IPS DF 6.9 (cell line): ENCODE measurements at regions not wholly inside any gene's neighbourhood (a gene's known extent, or its start where the extent isn't known, plus 50 kb on each side); places are given as distances from the start of the nearest gene placed in this dataset.

ENCODE experiments used
- DNase-seq: peaks from one replicate; pipeline ENCODE4 v3.0.0-alpha.2; 2013; ENCODE audit warnings: low read depth, low spot score
- H3K27ac ChIP-seq: one replicate; pipeline ENCODE4 v1.5.1; 2013; ENCODE audit warnings: low read length, control low read depth
- H3K27me3 ChIP-seq: 2 replicates; pipeline ENCODE4 v1.6.1; 2013; ENCODE audit warnings: mild to moderate bottlenecking, low read length; ENCODE audit not compliant: control insufficient read depth, insufficient read depth
- H3K36me3 ChIP-seq: 2 replicates; pipeline ENCODE4 v1.6.1; 2013; ENCODE audit warnings: low read length; ENCODE audit not compliant: control insufficient read depth, insufficient read depth
- H3K4me1 ChIP-seq: 2 replicates; pipeline ENCODE4 v1.6.1; 2013; ENCODE audit warnings: low read length; ENCODE audit not compliant: control insufficient read depth, insufficient read depth
- H3K4me3 ChIP-seq: 2 replicates; pipeline ENCODE4 v1.5.1; 2013; ENCODE audit warnings: mild to moderate bottlenecking, low read length
- H3K9me3 ChIP-seq: 2 replicates; pipeline ENCODE4 v1.6.1; 2013; ENCODE audit warnings: low read length, inconsistent platforms; ENCODE audit not compliant: control insufficient read depth, insufficient read depth
- WGBS: extraction: QIAGEN DNeasy Blood & Tissue Kit; methylation state at CpG from one replicate; pipeline ENCODE4 v1.1.7; 2013; ENCODE audit warnings: mixed read lengths, missing lambda C conversion rate; ENCODE audit not compliant: insufficient read length, insufficient coverage; 5-methylcytosine and 5-hydroxymethylcytosine counted together

DNA sequence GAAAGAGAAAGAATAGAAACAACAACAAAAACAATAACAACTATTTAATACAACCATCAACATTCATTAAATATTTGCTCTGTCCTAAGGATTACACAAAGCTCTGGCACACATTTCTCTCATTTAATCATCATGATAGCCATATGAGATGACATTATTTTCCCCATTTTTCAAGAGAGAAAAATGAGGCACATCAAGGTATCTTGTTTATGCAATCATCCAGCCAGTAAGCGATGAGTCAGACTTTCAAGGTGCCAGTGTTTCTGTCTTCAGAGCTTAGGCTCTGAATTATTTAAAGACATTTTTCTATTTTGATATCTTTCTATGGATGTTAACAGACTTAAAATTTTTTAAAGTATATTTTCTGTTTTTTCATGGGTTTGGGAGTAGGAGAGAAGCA is 541.8 kb upstream of the SMIM31 start:
- no CpG with 5 or more reads among the region's 1 CpG for WGBS
- no peak for DNase-seq
- no peaks in the 10 kb centered on the region for H3K9me3 ChIP-seq
- H3K27ac ChIP-seq, result no peak overlapping the region
- H3K4me1 ChIP-seq, result 0 out of 2 replicates have a peak, but pooled peaks cover 2% of the 10 kb centered on the region
- no peaks in the 10 kb centered on the region for H3K36me3 ChIP-seq
- H3K4me3 ChIP-seq, result no peak overlapping the region
- H3K27me3 ChIP-seq, result no peaks in the 10 kb centered on the region

DNA sequence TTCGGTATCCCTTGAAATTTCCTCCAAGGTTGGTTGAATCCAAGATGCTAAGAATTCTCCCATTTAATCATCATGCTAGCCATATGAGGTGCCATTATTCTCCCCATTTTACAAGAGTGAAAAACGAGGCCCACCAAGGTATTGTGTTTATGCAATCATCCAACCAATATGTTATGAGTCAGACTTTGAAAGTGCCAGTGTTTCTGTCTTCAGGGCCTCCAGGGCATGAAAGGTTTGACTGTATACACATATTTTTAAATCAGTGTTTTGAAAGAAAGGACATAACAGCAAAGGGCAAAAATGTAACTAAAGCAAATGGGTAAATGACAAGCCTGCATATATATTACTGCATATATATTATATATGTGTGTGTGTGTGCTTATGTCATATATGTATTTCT is 541.2 kb upstream of the SMIM31 start:
- WGBS, result no CpG with 5 or more reads among the region's 2 CpGs
- no peaks in the 10 kb centered on the region for H3K36me3 ChIP-seq
- no peak overlapping the region for H3K27ac ChIP-seq
- no peaks in the 10 kb centered on the region for H3K4me1 ChIP-seq
- H3K27me3 ChIP-seq, result no peaks in the 10 kb centered on the region
- DNase-seq, result no peak
- no peaks in the 10 kb centered on the region for H3K9me3 ChIP-seq
- H3K4me3 ChIP-seq, result no peak overlapping the region

DNA sequence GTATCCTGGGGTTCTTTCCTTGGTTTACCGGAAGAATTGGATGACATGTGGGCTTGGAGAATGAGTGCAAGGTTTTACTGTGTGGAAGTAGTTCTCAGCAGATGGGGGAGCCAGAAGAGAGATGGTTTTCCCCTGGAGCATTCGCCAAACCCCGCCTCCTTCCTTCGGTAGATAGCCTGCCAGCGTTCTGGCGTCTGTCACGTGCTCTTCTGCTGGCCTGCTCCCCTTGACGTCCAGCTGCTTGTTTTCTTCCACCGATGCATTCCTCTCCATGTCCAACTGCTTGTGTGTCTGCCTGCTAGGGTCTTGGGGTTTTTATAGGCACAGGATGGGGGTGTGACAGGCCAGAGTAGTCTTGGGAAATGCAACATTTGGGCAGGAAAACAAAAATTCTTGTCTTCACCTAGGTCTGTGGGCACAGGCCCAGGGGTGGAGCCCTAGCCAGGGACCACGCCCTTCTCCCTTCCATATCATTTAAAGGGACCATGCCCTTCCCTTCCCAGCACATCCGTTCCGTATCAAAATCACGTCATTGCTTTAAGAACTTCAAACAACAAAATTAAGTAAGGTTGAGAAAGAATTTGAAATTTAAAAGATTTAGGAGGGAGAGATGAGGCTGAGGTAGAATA is 538.7 kb upstream of the SMIM31 start:
- Histone ChIP-seq H3K36me3 (no peaks in the 10 kb centered on the region), H3K4me3 (no peak overlapping the region), H3K27ac (no peak overlapping the region), H3K27me3 (no peaks in the 10 kb centered on the region), H3K4me1 (no peaks in the 10 kb centered on the region), H3K9me3 (no peaks in the 10 kb centered on the region)
- no CpG with 5 or more reads among the region's 13 CpGs for WGBS
- DNase-seq, result no peak

DNA sequence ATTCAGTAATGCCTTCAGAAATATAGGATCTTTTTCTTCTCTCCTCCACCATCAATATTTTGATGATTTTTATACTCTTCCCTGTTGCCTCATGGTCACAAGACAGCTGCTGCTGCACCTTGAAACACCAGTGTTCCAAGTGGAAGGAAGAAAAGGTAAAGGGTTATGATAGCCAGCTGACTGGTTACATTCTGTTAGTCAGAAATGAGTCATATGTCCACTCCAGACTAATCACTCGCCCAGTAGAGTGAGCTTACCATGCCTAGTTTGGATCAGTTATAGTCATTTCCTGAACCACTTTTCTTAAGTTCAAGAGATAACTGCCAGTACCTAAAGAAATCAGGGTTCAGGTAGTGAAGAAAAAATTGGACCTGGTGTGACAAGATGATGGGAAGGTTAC is 532.3 kb upstream of the SMIM31 start:
- H3K9me3 ChIP-seq, result no peaks in the 10 kb centered on the region
- H3K4me3 ChIP-seq, result no peak overlapping the region
- no peaks in the 10 kb centered on the region for H3K36me3 ChIP-seq
- no peak for DNase-seq
- WGBS, result no CpG with 5 or more reads among the region's 1 CpG
- H3K27ac ChIP-seq, result no peak overlapping the region
- no peaks in the 10 kb centered on the region for H3K4me1 ChIP-seq
- H3K27me3 ChIP-seq, result no peaks in the 10 kb centered on the region

DNA sequence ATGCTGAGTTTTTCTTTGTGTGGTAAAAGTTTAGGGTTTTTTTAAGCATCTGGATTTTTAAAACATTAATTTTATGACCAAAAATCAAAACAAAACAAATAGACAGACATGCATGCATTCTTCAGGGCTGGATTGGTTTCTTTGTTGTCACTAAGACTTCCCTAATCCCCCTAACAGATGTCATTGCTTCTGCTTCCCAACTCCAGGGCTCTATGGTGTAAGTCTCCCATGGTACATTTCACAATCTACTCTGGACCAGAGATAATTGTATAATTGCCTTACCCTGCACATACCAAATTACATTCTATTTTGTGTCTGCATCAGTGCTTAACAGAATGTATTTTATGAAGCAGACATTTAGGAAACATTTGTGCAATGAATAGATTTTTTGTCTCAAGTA is 529.1 kb upstream of the SMIM31 start:
- H3K9me3 ChIP-seq, result no peaks in the 10 kb centered on the region
- H3K27ac ChIP-seq, result no peak overlapping the region
- no peak overlapping the region for H3K4me3 ChIP-seq
- H3K36me3 ChIP-seq, result no peaks in the 10 kb centered on the region
- no peaks in the 10 kb centered on the region for H3K27me3 ChIP-seq
- no peaks in the 10 kb centered on the region for H3K4me1 ChIP-seq
- no peak for DNase-seq

DNA sequence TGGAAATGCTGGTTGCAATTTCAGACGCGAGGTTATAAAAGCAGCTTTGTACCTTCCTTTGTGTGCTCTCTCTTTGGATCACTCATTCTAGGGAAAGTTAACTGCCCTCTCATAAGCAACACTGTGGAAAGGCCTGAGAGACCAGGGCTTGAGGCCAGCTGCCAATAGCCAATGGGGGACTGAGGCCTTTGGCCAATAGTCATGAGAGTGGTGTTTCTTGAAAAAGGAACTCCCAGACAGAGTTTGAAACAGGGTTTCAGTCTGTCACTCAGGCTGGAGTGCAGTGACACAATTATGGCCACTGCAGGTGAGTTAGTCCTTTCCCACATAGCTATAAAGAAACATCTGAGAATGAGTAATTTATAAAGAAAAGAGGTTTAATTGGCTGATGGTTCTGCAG is 524.7 kb upstream of the SMIM31 start:
- DNase-seq, result no peak
- H3K4me1 ChIP-seq, result no peaks in the 10 kb centered on the region
- H3K27me3 ChIP-seq, result no peaks in the 10 kb centered on the region
- no peaks in the 10 kb centered on the region for H3K36me3 ChIP-seq
- WGBS, result no CpG with 5 or more reads among the region's 2 CpGs
- H3K9me3 ChIP-seq, result no peaks in the 10 kb centered on the region
- H3K4me3 ChIP-seq, result no peak overlapping the region
- H3K27ac ChIP-seq, result no peak overlapping the region

DNA sequence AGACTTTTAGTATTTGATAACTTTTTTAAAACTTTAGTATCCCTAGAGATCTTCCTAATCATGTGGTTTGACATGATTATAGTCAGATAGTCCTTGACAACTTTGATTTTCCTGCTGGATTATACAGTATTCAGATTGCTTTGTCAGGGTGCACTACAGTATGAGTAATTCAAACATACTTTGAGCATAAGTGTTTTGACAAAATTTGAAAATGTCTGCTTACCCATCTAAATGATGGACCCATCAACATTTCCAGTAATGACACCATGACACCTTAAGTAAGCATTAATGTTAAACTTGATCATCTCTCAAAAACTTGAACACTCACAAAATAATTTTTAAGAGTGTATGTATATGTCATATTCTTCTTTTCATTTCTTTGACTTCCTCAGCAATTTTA is 514.5 kb upstream of the SMIM31 start:
- Histone ChIP-seq H3K27ac (no peak overlapping the region), H3K36me3 (no peaks in the 10 kb centered on the region), H3K4me3 (no peak overlapping the region), H3K9me3 (no peaks in the 10 kb centered on the region), H3K4me1 (no peaks in the 10 kb centered on the region), H3K27me3 (no peaks in the 10 kb centered on the region)
- no peak for DNase-seq

DNA sequence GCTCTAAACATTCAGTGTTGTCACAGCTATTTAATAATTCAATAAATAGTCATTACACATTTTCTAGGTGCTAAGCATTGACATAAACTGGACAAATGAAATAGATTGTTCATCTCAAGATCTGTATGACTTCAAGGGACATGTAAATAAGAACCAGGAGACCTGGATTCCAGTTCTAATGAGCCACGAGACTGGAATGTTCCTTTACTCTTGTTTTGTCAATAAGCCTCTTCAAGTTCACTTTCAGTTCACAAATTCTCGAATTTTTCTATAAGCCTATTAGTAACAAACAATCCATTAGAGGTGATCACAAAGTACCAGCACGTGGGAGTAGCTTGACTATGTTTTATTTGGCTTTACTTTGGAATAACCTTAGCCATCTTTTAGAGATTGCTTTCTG is 514.0 kb upstream of the SMIM31 start:
- Histone ChIP-seq H3K27me3 (no peaks in the 10 kb centered on the region), H3K27ac (no peak overlapping the region), H3K4me1 (no peaks in the 10 kb centered on the region), H3K36me3 (no peaks in the 10 kb centered on the region), H3K9me3 (no peaks in the 10 kb centered on the region), H3K4me3 (no peak overlapping the region)
- no peak for DNase-seq
- WGBS, result no CpG with 5 or more reads among the region's 3 CpGs

DNA sequence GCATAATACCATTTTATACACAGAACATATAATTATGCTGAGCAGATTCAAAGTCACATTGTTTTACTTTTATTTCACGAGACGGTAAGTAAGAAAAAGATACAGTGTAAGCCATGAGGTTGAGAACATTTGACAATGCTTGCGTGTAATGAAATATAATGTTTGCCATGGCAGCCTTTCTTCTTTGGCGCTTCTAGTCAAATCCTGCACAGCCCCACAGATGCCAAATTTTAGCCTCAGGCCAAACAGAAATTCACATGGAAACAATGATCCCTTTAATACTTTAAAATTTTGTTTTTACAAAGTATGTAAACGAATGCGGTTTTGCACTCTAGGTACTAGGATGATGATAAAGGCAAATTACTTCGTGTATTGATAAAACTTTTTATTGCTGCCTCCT is 502.7 kb upstream of the SMIM31 start:
- no CpG with 5 or more reads among the region's 7 CpGs for WGBS
- H3K9me3 ChIP-seq, result no peaks in the 10 kb centered on the region
- no peak overlapping the region for H3K4me3 ChIP-seq
- no peaks in the 10 kb centered on the region for H3K36me3 ChIP-seq
- no peak overlapping the region for H3K27ac ChIP-seq
- DNase-seq, result no peak
- no peaks in the 10 kb centered on the region for H3K27me3 ChIP-seq
- no peaks in the 10 kb centered on the region for H3K4me1 ChIP-seq

DNA sequence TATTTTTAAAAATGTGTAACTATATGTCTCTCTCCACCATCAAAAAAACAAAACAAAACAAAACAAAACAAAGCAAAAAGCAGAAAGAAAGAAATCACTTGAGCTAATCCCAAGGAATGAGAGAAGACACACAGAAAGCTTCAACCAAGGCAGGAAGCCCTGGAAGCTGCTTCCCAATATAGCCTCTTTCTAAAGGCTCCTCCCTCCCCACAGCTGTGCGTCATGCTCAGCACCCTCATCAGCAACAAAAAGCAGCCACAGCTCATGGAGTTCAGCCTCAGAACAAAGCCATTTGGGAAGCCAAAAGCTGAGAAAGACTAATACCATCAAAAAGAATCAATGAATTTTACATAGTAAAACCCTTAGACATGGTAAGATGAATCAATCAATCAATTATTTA is 501.6 kb upstream of the SMIM31 start:
- Histone ChIP-seq H3K4me3 (no peak overlapping the region), H3K27me3 (no peaks in the 10 kb centered on the region), H3K9me3 (no peaks in the 10 kb centered on the region), H3K4me1 (no peaks in the 10 kb centered on the region), H3K36me3 (no peaks in the 10 kb centered on the region), H3K27ac (no peak overlapping the region)
- no CpG with 5 or more reads among the region's 1 CpG for WGBS
- DNase-seq, result peak; percentile 25

DNA sequence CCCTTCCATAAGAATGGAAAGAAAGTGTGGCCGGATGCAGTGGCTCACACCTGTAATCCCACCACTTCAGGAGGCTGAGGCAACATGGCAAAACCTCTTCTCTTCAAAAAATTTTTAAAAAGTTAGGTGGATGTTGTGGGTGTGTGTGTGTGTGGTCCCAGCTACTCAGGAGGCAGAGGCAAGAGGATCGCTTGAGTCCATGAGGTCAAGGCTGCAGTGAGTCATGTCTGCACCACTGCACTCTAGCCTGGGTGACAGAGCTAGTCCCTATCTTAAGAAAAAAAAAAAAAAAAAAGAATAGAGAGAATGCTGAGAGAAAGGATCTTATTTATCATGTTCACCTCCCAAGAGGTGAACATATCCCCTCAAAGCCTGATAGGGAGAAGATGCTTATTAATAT is 492.1 kb upstream of the SMIM31 start:
- Histone ChIP-seq H3K4me3 (no peak overlapping the region), H3K4me1 (no peaks in the 10 kb centered on the region), H3K9me3 (no peaks in the 10 kb centered on the region), H3K27me3 (no peaks in the 10 kb centered on the region), H3K27ac (no peak overlapping the region), H3K36me3 (no peaks in the 10 kb centered on the region)
- no CpG with 5 or more reads among the region's 2 CpGs for WGBS
- no peak for DNase-seq
